ENCODE measurements at regions not wholly inside any gene's neighbourhood (a gene's known extent, or its start where the extent isn't known, plus 50 kb on each side); places are given as distances from the start of the nearest gene placed in this dataset.

- H3K4me1 ChIP-seq (ENCODE audit: insufficient read depth), result no peaks in the 10 kb centered on the region
- H4K20me1 ChIP-seq (ENCODE audit: insufficient read depth, poor library complexity, severe bottlenecking), result no peaks in the 10 kb centered on the region
- H3K36me3 ChIP-seq (replicated peaks; ENCODE audit: insufficient read depth, low read depth), result no peaks in the 10 kb centered on the region
- no peaks in the 10 kb centered on the region for H3K79me2 ChIP-seq
- no peak for TF ChIP-seq EZH2 (IDR thresholded peaks at IDR 0.05; ENCODE audit: borderline replicate concordance)
- TF ChIP-seq, protein P1, sequence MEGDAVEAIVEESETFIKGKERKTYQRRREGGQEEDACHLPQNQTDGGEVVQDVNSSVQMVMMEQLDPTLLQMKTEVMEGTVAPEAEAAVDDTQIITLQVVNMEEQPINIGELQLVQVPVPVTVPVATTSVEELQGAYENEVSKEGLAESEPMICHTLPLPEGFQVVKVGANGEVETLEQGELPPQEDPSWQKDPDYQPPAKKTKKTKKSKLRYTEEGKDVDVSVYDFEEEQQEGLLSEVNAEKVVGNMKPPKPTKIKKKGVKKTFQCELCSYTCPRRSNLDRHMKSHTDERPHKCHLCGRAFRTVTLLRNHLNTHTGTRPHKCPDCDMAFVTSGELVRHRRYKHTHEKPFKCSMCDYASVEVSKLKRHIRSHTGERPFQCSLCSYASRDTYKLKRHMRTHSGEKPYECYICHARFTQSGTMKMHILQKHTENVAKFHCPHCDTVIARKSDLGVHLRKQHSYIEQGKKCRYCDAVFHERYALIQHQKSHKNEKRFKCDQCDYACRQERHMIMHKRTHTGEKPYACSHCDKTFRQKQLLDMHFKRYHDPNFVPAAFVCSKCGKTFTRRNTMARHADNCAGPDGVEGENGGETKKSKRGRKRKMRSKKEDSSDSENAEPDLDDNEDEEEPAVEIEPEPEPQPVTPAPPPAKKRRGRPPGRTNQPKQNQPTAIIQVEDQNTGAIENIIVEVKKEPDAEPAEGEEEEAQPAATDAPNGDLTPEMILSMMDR (IDR thresholded peaks at IDR 0.05; ENCODE audit: poor library complexity), result no peak
- no peak for TF ChIP-seq EZH2phosphoT487 (IDR thresholded peaks at IDR 0.05; ENCODE audit: low read depth, severe bottlenecking, unreplicated experiment)
- no peaks in the 10 kb centered on the region for H3K9me3 ChIP-seq (ENCODE audit: low read depth)
- WGBS (ENCODE audit: low lambda C conversion rate, missing lambda C conversion rate), result 68% methylated on average over 2 of the region's 2 CpGs
- no peaks in the 10 kb centered on the region for H3K27me3 ChIP-seq
- H3K4me3 ChIP-seq, result no peak overlapping the region
- H3K4me2 ChIP-seq, result no peak overlapping the region
- DNase-seq (ENCODE audit: low spot score), result no peak
- H2AFZ ChIP-seq, result no peak overlapping the region
- no peak overlapping the region for H3K27ac ChIP-seq
- H3K9me2 ChIP-seq (replicated peaks; ENCODE audit: insufficient read depth), result no peaks in the 10 kb centered on the region
Observed at GRCh38 chr2:107108556-107108955, 222.6 kb upstream of the ST6GAL2 start.

DNA sequence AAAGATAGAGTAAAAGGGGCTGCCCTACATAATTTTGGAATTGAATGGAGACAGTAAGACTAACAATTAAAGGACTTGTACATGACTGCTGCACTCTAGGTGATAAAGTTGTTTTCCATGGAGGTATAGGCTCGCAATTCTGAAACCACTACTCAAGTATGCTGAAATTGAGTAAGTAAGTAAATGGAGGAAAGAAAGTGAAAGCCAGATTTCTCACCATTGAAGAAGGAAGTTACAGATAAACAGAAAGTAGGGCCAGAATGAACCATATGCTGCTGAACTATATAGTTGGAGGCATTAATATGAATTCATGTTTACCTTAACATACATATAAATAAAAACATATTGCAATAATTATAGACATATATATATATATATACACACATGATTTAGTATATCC is 225.7 kb upstream of the ST6GAL2 start:
- WGBS (ENCODE audit: low lambda C conversion rate, missing lambda C conversion rate), result 89% methylated on average over 1 of the region's 1 CpG
- H3K36me3 ChIP-seq (replicated peaks; ENCODE audit: insufficient read depth, low read depth), result no peaks in the 10 kb centered on the region
- no peak for TF ChIP-seq EZH2phosphoT487 (IDR thresholded peaks at IDR 0.05; ENCODE audit: low read depth, severe bottlenecking, unreplicated experiment)
- TF ChIP-seq, protein P1 (IDR thresholded peaks at IDR 0.05; ENCODE audit: poor library complexity), result no peak
- no peak for TF ChIP-seq EZH2 (IDR thresholded peaks at IDR 0.05; ENCODE audit: borderline replicate concordance)
- H3K9me3 ChIP-seq (ENCODE audit: low read depth), result no peaks in the 10 kb centered on the region
- H3K9me2 ChIP-seq (replicated peaks; ENCODE audit: insufficient read depth), result no peaks in the 10 kb centered on the region
- no peak for DNase-seq (ENCODE audit: low spot score)
- no peak overlapping the region for H2AFZ ChIP-seq
- H3K79me2 ChIP-seq, result no peaks in the 10 kb centered on the region
- H3K4me1 ChIP-seq (ENCODE audit: insufficient read depth), result no peaks in the 10 kb centered on the region
- H3K4me3 ChIP-seq, result no peak overlapping the region
- H3K27me3 ChIP-seq, result no peaks in the 10 kb centered on the region
- H3K4me2 ChIP-seq, result no peak overlapping the region
- no peak overlapping the region for H3K27ac ChIP-seq
- no peaks in the 10 kb centered on the region for H4K20me1 ChIP-seq (ENCODE audit: insufficient read depth, poor library complexity, severe bottlenecking)

- Histone ChIP-seq H3K27me3 (no peaks in the 10 kb centered on the region), H3K27ac (no peak overlapping the region), H4K20me1 (ENCODE audit: insufficient read depth, poor library complexity, severe bottlenecking) (no peaks in the 10 kb centered on the region), H3K9me3 (ENCODE audit: low read depth) (no peaks in the 10 kb centered on the region), H3K4me3 (no peak overlapping the region), H3K79me2 (no peaks in the 10 kb centered on the region), H3K4me1 (ENCODE audit: insufficient read depth) (no peaks in the 10 kb centered on the region), H3K9me2 (replicated peaks; ENCODE audit: insufficient read depth) (no peaks in the 10 kb centered on the region), H3K36me3 (replicated peaks; ENCODE audit: insufficient read depth, low read depth) (no peaks in the 10 kb centered on the region), H2AFZ (no peak overlapping the region), H3K4me2 (no peak overlapping the region)
- TF ChIP-seq EZH2phosphoT487 (IDR thresholded peaks at IDR 0.05; ENCODE audit: low read depth, severe bottlenecking, unreplicated experiment), result no peak
- TF ChIP-seq, protein P1 (IDR thresholded peaks at IDR 0.05; ENCODE audit: poor library complexity), result no peak
- no peak for TF ChIP-seq EZH2 (IDR thresholded peaks at IDR 0.05; ENCODE audit: borderline replicate concordance)
- DNase-seq (ENCODE audit: low spot score), result no peak
Observed at GRCh38 chr2:107112561-107112960, 226.6 kb upstream of the ST6GAL2 start.

- TF ChIP-seq, protein P1 (IDR thresholded peaks at IDR 0.05; ENCODE audit: poor library complexity), result no peak
- no peak for TF ChIP-seq EZH2 (IDR thresholded peaks at IDR 0.05; ENCODE audit: borderline replicate concordance)
- no peak for TF ChIP-seq EZH2phosphoT487 (IDR thresholded peaks at IDR 0.05; ENCODE audit: low read depth, severe bottlenecking, unreplicated experiment)
- H3K4me3 ChIP-seq, result no peak overlapping the region
- no peaks in the 10 kb centered on the region for H3K9me2 ChIP-seq (replicated peaks; ENCODE audit: insufficient read depth)
- H2AFZ ChIP-seq, result no peak overlapping the region
- no peaks in the 10 kb centered on the region for H3K36me3 ChIP-seq (replicated peaks; ENCODE audit: insufficient read depth, low read depth)
- 80% methylated on average over 2 of the region's 2 CpGs for WGBS (ENCODE audit: low lambda C conversion rate, missing lambda C conversion rate)
- no peaks in the 10 kb centered on the region for H3K27me3 ChIP-seq
- H3K9me3 ChIP-seq (ENCODE audit: low read depth), result no peaks in the 10 kb centered on the region
- H3K4me2 ChIP-seq, result no peak overlapping the region
- no peaks in the 10 kb centered on the region for H3K79me2 ChIP-seq
- no peaks in the 10 kb centered on the region for H3K4me1 ChIP-seq (ENCODE audit: insufficient read depth)
- no peaks in the 10 kb centered on the region for H4K20me1 ChIP-seq (ENCODE audit: insufficient read depth, poor library complexity, severe bottlenecking)
- no peak for DNase-seq (ENCODE audit: low spot score)
- H3K27ac ChIP-seq, result no peak overlapping the region
Observed at GRCh38 chr2:107128381-107128780, 242.4 kb upstream of the ST6GAL2 start.

Measured in hepatocyte (in vitro differentiated cells).